MM.1S (cell line): ENCODE measurements at regions not wholly inside any gene's neighbourhood (a gene's known extent, or its start where the extent isn't known, plus 50 kb on each side); places are given as distances from the start of the nearest gene placed in this dataset.

Experiments used
- DNase-seq: peaks from one replicate; pipeline ENCODE4 v3.0.0-alpha.2; 2015
- H2AFZ ChIP-seq: fragments of 300-600 bp; sonication (generic); 2 replicates; pipeline ENCODE4 v1.6.0; 2016; ENCODE audit warnings: antibody characterized with exemption, low read length
- H3F3A ChIP-seq: fragments of 300-600 bp; sonication (generic); 2 replicates; pipeline ENCODE4 v1.6.1; 2016; ENCODE audit warnings: mild to moderate bottlenecking, antibody characterized with exemption, low read length, moderate library complexity, mixed read lengths; ENCODE audit not compliant: insufficient read depth
- H3K27ac ChIP-seq: fragments of 300-600 bp; sonication (generic); 2 replicates; pipeline ENCODE4 v1.5.1; 2016; ENCODE audit warnings: mild to moderate bottlenecking, low read length
- H3K27me3 ChIP-seq: fragments of 300-600 bp; sonication (generic); replicated peaks from 2 replicates; pipeline ENCODE4 v1.6.0; 2016; ENCODE audit warnings: low read length; ENCODE audit not compliant: insufficient read depth
- H3K36me3 ChIP-seq: fragments of 300-600 bp; sonication (generic); replicated peaks from 2 replicates; pipeline ENCODE4 v1.6.1; 2016; ENCODE audit warnings: mild to moderate bottlenecking, low read length, mixed read lengths; ENCODE audit not compliant: insufficient read depth
- H3K4me1 ChIP-seq: fragments of 300-600 bp; sonication (generic); 2 replicates; pipeline ENCODE4 v1.6.1; 2016; ENCODE audit warnings: low read length, mixed read lengths
- H3K4me2 ChIP-seq: fragments of 300-600 bp; sonication (generic); 2 replicates; pipeline ENCODE4 v1.6.0; 2016; ENCODE audit warnings: low read depth, low read length
- H3K4me3 ChIP-seq: fragments of 300-600 bp; sonication (generic); 2 replicates; pipeline ENCODE4 v1.5.1; 2016; ENCODE audit warnings: low read length, mixed read lengths
- H3K79me2 ChIP-seq: fragments of 300-600 bp; sonication (generic); 2 replicates; pipeline ENCODE4 v1.6.1; 2016; ENCODE audit warnings: mixed run types, low read length, mixed read lengths
- H3K9ac ChIP-seq: fragments of 300-600 bp; sonication (generic); 2 replicates; pipeline ENCODE4 v1.6.1; 2016; ENCODE audit warnings: low read length, mixed read lengths
- H3K9me2 ChIP-seq: fragments of 300-600 bp; sonication (generic); replicated peaks from 2 replicates; pipeline ENCODE4 v1.6.1; 2016; ENCODE audit warnings: mild to moderate bottlenecking, low read length, mixed read lengths; ENCODE audit not compliant: insufficient read depth
- H3K9me3 ChIP-seq: fragments of 300-600 bp; sonication (generic); replicated peaks from 2 replicates; pipeline ENCODE4 v1.6.1; 2016; ENCODE audit warnings: mild to moderate bottlenecking, low read length, mixed read lengths; ENCODE audit not compliant: insufficient read depth
- H4K20me1 ChIP-seq: fragments of 300-600 bp; sonication (generic); 2 replicates; pipeline ENCODE4 v1.6.1; 2016; ENCODE audit warnings: mild to moderate bottlenecking, low read length, moderate library complexity, mixed read lengths; ENCODE audit not compliant: insufficient read depth
- EZH2 ChIP-seq: fragments of 300-600 bp; sonication (generic); optimal IDR thresholded peaks from 2 replicates; pipeline ENCODE3; 2017; ENCODE audit warnings: low read depth, mild to moderate bottlenecking, antibody characterized with exemption, low read length, mixed read lengths
- EZH2phosphoT487 ChIP-seq: fragments of 300-600 bp; sonication (generic); IDR thresholded peaks from 2 replicates; pipeline ENCODE4 v1.6.1; 2018; ENCODE audit warnings: antibody characterized with exemption, low read length
- TF ChIP-seq, protein P1 (sequence below): fragments of 300-600 bp; sonication (generic); IDR thresholded peaks from 2 replicates; pipeline ENCODE4 v1.5.1; 2016; ENCODE audit warnings: antibody characterized with exemption, low read length, mixed read lengths

- TF ChIP-seq EZH2phosphoT487 (no peak), EZH2 (no peak)
- TF ChIP-seq, protein P1, sequence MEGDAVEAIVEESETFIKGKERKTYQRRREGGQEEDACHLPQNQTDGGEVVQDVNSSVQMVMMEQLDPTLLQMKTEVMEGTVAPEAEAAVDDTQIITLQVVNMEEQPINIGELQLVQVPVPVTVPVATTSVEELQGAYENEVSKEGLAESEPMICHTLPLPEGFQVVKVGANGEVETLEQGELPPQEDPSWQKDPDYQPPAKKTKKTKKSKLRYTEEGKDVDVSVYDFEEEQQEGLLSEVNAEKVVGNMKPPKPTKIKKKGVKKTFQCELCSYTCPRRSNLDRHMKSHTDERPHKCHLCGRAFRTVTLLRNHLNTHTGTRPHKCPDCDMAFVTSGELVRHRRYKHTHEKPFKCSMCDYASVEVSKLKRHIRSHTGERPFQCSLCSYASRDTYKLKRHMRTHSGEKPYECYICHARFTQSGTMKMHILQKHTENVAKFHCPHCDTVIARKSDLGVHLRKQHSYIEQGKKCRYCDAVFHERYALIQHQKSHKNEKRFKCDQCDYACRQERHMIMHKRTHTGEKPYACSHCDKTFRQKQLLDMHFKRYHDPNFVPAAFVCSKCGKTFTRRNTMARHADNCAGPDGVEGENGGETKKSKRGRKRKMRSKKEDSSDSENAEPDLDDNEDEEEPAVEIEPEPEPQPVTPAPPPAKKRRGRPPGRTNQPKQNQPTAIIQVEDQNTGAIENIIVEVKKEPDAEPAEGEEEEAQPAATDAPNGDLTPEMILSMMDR: no peak
- DNase-seq: no peak
Observed at GRCh38 chr5:27308153-27308552, 269.8 kb upstream of the CDH9 start.

GRCh38 chr5:27290172-27290571, 251.8 kb upstream of the CDH9 start:
- Histone ChIP-seq H3K4me1 (no peaks in the 10 kb centered on the region), H3K27ac (no peak overlapping the region), H2AFZ (no peak overlapping the region), H3K9me2 (no peaks in the 10 kb centered on the region), H3K4me2 (no peak overlapping the region), H3K27me3 (no peaks in the 10 kb centered on the region), H3K4me3 (no peak overlapping the region), H3K79me2 (no peaks in the 10 kb centered on the region), H4K20me1 (no peaks in the 10 kb centered on the region), H3K9me3 (no peaks in the 10 kb centered on the region), H3K9ac (no peak overlapping the region), H3K36me3 (no peaks in the 10 kb centered on the region), H3F3A (no peaks in the 10 kb centered on the region)
- TF ChIP-seq EZH2 (no peak), EZH2phosphoT487 (no peak)
- TF ChIP-seq, protein P1: no peak
- no peak for DNase-seq

More at GRCh38 chr5:27308153-27308552, 269.8 kb upstream of the CDH9 start:
- H4K20me1 ChIP-seq: no peaks in the 10 kb centered on the region
- no peaks in the 10 kb centered on the region; the same call in 1 of the 2 replicates for H3K9me2 ChIP-seq
- no peaks in the 10 kb centered on the region for H3K36me3 ChIP-seq
- peaks cover 22% of the 10 kb centered on the region for H3K4me1 ChIP-seq
- no peaks in the 10 kb centered on the region for H3K79me2 ChIP-seq
- no peaks in the 10 kb centered on the region for H3K9me3 ChIP-seq
- H3F3A ChIP-seq: no peaks in the 10 kb centered on the region
- H3K9ac ChIP-seq: no peak overlapping the region
- H3K4me2 ChIP-seq: no peak overlapping the region
- no peaks in the 10 kb centered on the region for H3K27me3 ChIP-seq
- no peak overlapping the region for H3K4me3 ChIP-seq
- H2AFZ ChIP-seq: no peak overlapping the region
- no peak overlapping the region for H3K27ac ChIP-seq

DNA sequence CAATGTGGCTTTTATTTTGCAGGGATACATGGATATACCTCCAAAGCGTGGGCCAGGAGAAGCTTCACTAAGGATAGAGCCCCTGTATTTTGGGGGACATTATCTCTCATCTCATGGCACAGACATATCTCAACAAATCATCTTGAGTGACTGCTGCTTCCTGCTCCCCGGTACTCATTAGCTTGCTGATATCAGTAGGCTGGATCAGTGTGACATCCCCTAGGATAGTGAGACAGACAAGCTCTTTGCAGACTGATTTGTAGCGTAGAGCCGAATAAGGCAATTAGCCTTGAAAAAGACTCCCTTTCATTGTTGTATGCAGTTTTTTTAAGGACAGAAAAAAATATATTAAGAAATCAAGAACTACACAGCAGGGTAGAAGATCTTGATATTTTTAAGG, 237.7 kb upstream of the CDH9 start:
- TF ChIP-seq EZH2 (no peak), EZH2phosphoT487 (no peak)
- TF ChIP-seq, protein P1: no peak
- H3K36me3 ChIP-seq: no peaks in the 10 kb centered on the region
- H4K20me1 ChIP-seq: no peaks in the 10 kb centered on the region
- no peaks in the 10 kb centered on the region for H3K9me2 ChIP-seq
- DNase-seq: no peak
- H3K27ac ChIP-seq: no peak overlapping the region
- H3F3A ChIP-seq: no peaks in the 10 kb centered on the region
- H3K9ac ChIP-seq: no peak overlapping the region
- H3K4me1 ChIP-seq: no peaks in the 10 kb centered on the region
- H3K4me2 ChIP-seq: no peak overlapping the region
- no peaks in the 10 kb centered on the region for H3K79me2 ChIP-seq
- H2AFZ ChIP-seq: no peak overlapping the region
- no peaks in the 10 kb centered on the region for H3K9me3 ChIP-seq
- no peak overlapping the region for H3K4me3 ChIP-seq
- H3K27me3 ChIP-seq: no peaks in the 10 kb centered on the region
